Bronchial epithelial cell (primary cell): ENCODE measurements at regions not wholly inside any gene's neighbourhood (a gene's known extent, or its start where the extent isn't known, plus 50 kb on each side); places are given as distances from the start of the nearest gene placed in this dataset.

Experiments
- DNase-seq: peaks from one replicate; pipeline ENCODE4 v3.0.0-alpha.2; 2010; ENCODE audit warnings: low read depth
- FAIRE-seq: peaks from 2 replicates; lab custom pipeline; 2011; peaks lifted over from hg19 to GRCh38; lab: Jason Lieb, UNC
- H3K27me3 ChIP-seq: 2 replicates; pipeline ENCODE4 v1.5.1; 2011; ENCODE audit warnings: low read length; ENCODE audit not compliant: control insufficient read depth, insufficient read depth
- H3K36me3 ChIP-seq: 2 replicates; pipeline ENCODE4 v1.5.1; 2011; ENCODE audit warnings: low read length; ENCODE audit not compliant: control insufficient read depth, insufficient read depth
- H3K4me3 ChIP-seq: 2 replicates; pipeline ENCODE4 v1.5.1; 2011; ENCODE audit warnings: mild to moderate bottlenecking, low read depth, low read length, control low read depth
- TF ChIP-seq, protein P1 (sequence below): IDR thresholded peaks from 2 replicates; pipeline ENCODE4 v1.5.1; 2011; ENCODE audit warnings: mild to moderate bottlenecking, moderate library complexity, low read length, control low read depth, inconsistent platforms; ENCODE audit not compliant: insufficient read depth, severe bottlenecking

DNA sequence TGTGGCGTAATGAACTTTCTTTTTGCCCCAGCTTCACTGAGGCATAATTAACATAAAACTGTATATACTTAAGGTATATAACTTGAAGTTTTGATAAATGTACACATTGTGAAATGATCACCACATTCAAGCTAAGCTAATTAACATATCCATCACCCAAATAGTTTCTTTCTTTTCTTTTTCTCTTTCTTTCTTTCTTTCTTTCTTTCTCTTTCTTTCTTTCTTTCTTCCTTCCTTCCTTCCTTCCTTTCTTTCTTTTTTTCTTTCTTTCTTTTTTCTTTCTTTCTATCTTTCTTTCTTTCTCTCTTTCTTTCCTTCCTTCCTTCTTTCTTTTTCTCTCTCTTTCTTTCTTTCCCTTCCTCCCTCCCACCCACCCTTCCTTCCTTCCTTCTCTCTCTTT, 62.5 kb downstream of the XCL1 start:
- no peak for FAIRE-seq
- Histone ChIP-seq H3K4me3 (no peak overlapping the region), H3K27me3 (no peaks in the 10 kb centered on the region), H3K36me3 (no peaks in the 10 kb centered on the region)
- no peak for DNase-seq
- TF ChIP-seq, protein P1, sequence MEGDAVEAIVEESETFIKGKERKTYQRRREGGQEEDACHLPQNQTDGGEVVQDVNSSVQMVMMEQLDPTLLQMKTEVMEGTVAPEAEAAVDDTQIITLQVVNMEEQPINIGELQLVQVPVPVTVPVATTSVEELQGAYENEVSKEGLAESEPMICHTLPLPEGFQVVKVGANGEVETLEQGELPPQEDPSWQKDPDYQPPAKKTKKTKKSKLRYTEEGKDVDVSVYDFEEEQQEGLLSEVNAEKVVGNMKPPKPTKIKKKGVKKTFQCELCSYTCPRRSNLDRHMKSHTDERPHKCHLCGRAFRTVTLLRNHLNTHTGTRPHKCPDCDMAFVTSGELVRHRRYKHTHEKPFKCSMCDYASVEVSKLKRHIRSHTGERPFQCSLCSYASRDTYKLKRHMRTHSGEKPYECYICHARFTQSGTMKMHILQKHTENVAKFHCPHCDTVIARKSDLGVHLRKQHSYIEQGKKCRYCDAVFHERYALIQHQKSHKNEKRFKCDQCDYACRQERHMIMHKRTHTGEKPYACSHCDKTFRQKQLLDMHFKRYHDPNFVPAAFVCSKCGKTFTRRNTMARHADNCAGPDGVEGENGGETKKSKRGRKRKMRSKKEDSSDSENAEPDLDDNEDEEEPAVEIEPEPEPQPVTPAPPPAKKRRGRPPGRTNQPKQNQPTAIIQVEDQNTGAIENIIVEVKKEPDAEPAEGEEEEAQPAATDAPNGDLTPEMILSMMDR, result no peak

DNA sequence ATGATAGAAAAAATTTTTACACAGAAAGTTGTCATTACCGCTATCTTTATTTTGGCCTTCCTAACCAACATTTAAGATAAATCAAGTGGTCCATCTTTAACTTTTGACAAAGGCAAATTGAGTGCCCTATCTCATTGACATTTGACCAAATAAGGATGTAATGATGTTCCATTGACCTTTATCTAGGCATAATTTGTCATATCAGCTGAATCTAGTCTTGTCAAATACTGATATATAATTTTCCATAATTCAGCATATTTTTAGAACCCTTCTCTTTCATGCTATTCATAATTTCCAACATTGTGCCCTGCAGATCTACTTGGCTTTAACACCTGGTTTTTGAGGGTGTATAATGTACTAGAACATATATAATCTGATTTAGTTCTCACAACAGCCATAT, 63.8 kb downstream of the XCL1 start:
- Histone ChIP-seq H3K27me3 (no peaks in the 10 kb centered on the region), H3K4me3 (no peak overlapping the region), H3K36me3 (no peaks in the 10 kb centered on the region)
- no peak for DNase-seq
- no peak for FAIRE-seq
- TF ChIP-seq, protein P1, result no peak

DNA sequence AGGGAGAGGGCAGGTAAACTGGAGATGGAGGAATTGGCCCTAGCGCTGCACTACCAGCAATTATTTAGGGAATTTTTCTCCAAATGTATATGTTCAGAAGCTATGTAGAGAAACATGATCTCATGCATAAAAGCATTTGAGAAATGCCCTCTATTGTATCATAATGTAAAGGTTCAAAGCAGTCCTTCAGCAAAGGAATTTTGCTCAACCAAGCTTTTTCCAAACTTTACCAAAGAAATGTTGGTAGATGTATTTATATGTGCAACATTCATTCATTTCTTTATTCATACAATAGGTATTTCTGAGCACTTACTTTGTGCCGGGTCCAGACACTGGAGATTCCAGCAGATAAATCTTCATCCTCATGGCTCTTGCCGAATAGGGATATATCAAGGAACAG, 64.4 kb downstream of the XCL1 start:
- TF ChIP-seq, protein P1, result no peak
- no peak for DNase-seq
- H3K4me3 ChIP-seq, result no peak overlapping the region
- no peaks in the 10 kb centered on the region for H3K36me3 ChIP-seq
- H3K27me3 ChIP-seq, result no peaks in the 10 kb centered on the region
- FAIRE-seq, result no peak

DNA sequence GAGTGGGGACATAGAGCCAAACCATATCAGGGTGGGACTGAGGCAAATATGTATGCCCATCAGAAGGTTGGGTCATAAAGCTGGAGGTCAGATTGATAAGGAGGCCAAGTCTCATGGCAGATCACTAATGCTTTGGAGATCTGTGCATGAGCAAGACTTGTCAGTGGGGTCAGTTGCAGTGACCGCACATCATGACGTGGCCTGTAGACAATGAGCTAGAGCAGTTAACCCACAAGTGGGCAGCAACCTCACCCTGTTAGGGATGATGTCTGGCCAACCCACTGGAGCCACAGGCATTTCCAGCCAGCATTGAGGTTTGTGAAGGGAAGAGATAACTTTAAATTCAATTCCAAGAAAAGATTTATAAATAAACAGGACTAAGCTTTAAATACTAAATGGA, 66.7 kb downstream of the XCL1 start:
- no peaks in the 10 kb centered on the region for H3K36me3 ChIP-seq
- no peak for DNase-seq

More for the DNA sequence above, 66.7 kb downstream of the XCL1 start:
- H3K4me3 ChIP-seq, result no peak overlapping the region
- TF ChIP-seq, protein P1, result no peak
- FAIRE-seq, result no peak
- no peaks in the 10 kb centered on the region for H3K27me3 ChIP-seq
